Epithelial cell of esophagus (primary cell): ENCODE measurements at regions not wholly inside any gene's neighbourhood (a gene's known extent, or its start where the extent isn't known, plus 50 kb on each side); places are given as distances from the start of the nearest gene placed in this dataset.

Experiments
- DNase-seq: peaks from one replicate; pipeline ENCODE4 v3.0.0; 2010; ENCODE audit warnings: low read depth
- H3K4me3 ChIP-seq: 2 replicates; pipeline ENCODE4 v1.5.1; 2011; ENCODE audit warnings: mild to moderate bottlenecking, low read length, control low read depth
- TF ChIP-seq, protein P1 (sequence below): IDR thresholded peaks from 2 replicates; pipeline ENCODE4 v1.5.1; 2011; ENCODE audit warnings: low read depth, mild to moderate bottlenecking, low read length, control low read depth, inconsistent platforms; ENCODE audit not compliant: insufficient read depth; ENCODE audit errors: missing control alignments

DNA sequence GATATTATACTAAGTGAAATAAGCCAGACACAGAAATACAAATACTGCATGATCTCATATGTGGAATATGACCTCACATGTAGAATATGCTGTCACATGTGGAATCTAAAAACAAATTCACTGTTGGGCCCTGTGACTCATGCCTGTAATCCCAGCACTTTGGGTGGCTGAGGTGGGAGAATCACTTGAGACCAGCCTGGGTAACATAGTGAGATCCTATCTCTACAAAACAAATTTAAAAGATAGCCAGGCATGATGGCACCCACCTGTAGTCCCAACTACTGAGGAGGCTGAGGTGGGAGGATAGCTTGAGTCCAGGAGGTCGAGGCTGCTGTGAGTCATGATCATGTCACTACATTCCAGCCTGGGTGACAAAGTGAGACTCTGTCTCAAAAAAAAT lies 160.3 kb downstream of the PTEN start:
- TF ChIP-seq, protein P1, sequence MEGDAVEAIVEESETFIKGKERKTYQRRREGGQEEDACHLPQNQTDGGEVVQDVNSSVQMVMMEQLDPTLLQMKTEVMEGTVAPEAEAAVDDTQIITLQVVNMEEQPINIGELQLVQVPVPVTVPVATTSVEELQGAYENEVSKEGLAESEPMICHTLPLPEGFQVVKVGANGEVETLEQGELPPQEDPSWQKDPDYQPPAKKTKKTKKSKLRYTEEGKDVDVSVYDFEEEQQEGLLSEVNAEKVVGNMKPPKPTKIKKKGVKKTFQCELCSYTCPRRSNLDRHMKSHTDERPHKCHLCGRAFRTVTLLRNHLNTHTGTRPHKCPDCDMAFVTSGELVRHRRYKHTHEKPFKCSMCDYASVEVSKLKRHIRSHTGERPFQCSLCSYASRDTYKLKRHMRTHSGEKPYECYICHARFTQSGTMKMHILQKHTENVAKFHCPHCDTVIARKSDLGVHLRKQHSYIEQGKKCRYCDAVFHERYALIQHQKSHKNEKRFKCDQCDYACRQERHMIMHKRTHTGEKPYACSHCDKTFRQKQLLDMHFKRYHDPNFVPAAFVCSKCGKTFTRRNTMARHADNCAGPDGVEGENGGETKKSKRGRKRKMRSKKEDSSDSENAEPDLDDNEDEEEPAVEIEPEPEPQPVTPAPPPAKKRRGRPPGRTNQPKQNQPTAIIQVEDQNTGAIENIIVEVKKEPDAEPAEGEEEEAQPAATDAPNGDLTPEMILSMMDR, result no peak
- no peak overlapping the region for H3K4me3 ChIP-seq
- no peak for DNase-seq

DNA sequence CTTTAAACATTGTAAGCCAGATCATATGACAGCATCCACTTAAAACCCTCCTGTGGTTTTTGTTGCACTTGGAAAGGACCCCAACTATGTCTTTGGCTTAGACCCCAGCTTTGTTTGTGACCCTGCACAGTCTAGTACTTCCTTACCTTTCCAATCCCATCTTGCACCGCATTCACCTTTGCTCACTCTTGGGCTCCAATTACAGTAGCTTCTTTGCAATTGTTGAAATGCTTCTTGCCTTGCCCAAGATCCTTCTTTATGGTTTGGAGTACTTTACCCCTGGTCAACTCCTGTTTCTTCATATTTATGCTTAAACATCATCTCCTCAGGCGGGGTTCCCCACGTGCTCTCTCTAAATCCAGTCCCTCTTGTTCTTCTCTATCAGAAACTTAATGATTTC lies 162.6 kb downstream of the PTEN start:
- TF ChIP-seq, protein P1, result no peak
- no peak overlapping the region for H3K4me3 ChIP-seq
- DNase-seq, result no peak

DNA sequence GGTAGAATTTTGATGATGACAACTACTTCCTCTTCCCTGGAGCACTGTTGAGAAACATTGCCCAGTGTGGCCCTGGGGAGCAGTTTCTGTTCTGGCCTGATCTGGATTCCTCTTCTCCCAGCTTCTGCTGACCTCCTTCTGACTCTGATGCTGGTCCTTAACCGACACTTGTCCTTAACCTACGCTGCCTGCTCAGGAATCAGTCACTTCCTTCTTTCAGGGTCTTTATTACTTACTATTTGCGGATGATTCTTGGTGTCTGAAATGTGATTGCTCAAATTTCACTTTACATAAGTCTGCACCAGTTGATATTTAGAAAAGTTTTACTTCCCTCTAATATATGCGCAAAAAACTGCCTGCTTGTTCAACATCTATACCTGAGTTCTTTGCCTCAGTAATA lies 164.1 kb downstream of the PTEN start:
- H3K4me3 ChIP-seq, result no peak overlapping the region
- no peak for DNase-seq
- TF ChIP-seq, protein P1, result no peak

DNA sequence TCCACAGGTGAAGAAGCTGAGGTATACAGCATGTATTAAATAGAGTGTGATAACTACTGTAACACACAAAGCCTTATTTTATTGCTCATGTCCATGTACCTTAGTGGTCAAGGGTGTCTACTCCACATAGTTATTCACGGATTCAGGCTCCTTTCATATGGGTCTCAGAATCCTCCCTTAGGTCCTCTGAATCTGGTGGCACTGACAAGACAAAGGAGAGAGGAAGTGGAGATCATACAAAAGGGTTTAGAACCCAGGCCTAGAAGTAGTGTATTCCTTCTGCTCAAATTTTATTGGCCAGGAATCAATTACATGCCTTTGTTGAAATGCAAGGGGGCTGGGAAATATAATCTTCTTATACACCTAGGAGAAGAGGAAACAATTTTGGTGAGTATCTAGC lies 164.6 kb downstream of the PTEN start:
- no peak overlapping the region for H3K4me3 ChIP-seq
- TF ChIP-seq, protein P1, result no peak
- no peak for DNase-seq

DNA sequence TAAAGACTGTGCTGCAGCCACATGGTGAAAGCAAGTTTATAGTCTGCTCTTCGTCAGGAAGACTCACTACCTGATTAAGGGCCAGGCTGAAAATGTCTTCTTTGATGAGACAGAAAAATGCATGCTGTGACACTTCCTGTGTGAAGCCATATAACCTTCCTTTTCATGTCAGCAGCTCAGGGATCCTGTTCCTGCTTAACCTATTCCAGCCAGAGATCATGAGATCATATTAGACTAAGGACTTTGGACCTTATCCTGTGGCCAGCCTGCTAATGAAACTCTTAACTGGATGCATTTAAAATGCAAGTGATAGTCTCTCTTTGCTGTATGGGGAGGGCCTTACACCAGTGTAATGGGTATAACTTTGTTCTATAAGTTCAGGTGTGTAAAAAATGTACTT lies 165.2 kb downstream of the PTEN start:
- no peak overlapping the region for H3K4me3 ChIP-seq
- TF ChIP-seq, protein P1, result no peak
- DNase-seq, result no peak

DNA sequence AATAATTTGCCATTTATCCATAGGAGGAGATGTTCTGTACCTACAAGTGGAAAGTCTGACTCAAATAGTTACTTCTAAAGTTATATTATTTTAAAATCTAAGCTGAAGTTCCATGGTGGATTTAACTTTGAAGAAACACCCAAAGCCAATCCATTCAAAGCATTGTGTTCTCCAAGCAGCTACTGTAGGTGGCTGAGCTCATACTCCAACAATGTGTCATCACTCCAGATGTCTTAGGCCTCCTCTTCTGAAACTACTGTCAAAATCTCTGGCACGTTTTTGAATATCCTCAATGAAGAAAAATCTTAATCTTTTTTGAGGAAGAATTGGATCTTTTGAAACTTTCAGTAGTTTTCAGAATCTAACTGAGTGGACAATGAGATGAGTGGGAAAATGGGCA lies 169.1 kb downstream of the PTEN start:
- peak; percentile 75 for DNase-seq
- H3K4me3 ChIP-seq, result no peak overlapping the region
- TF ChIP-seq, protein P1, result no peak

DNA sequence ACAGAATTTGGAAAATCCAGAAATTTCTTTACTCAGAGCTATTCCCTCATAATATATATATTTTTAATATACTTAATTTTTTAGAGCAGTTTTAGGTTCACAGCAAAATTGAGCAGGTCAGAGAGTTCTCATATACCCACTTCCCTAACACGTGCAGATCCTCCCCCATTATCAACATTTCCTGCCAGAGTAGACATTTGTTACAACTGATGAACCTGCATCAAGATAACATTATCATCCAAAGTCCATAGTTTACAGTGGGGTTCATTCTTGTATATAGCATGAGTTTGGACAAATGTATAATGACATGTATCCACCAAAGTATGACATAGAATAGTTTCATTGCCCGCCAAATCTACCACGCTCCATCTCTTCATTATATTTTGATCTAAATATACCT lies 170.0 kb downstream of the PTEN start:
- H3K4me3 ChIP-seq, result no peak overlapping the region
- no peak for DNase-seq
- TF ChIP-seq, protein P1, result no peak
